ENCODE measurements at regions not wholly inside any gene's neighbourhood (a gene's known extent, or its start where the extent isn't known, plus 50 kb on each side); places are given as distances from the start of the nearest gene placed in this dataset.

- CTCF ChIA-PET (ENCODE audit: low intra/inter-chr PET ratio) = no interaction called here
- H2AFZ ChIP-seq (ENCODE audit: low read depth, low read length) = no peak overlapping the region
- no peak overlapping the region for H3K27ac ChIP-seq (ENCODE audit: extremely low read depth, low read depth, low read length)
- H3K9ac ChIP-seq (ENCODE audit: insufficient read depth in 1 of 2, low read depth in 2 of 2, low read length in 2 of 2) = no peak overlapping the region
- no peaks in the 10 kb centered on the region for H3K36me3 ChIP-seq (ENCODE audit: control insufficient read depth, insufficient read depth, low read length)
- FAIRE-seq (no peak), DNase-seq (ENCODE audit: extremely low read depth in 1 of 4, low spot score in 3 of 4) (no peak), ATAC-seq (no peak)
- H3K4me3 ChIP-seq = no peak overlapping the region
- POLR2A ChIA-PET = interaction anchor here (0.6 kb wide), 1 partner anchor 297 kb away, joined by 3 read pairs; no protein-coding TSS in a partner anchor
- no peak overlapping the region for H3K4me2 ChIP-seq (ENCODE audit: insufficient read depth, low read length)
- BruUV-seq (replicated peaks) = no TSS peak
- TF ChIP-seq SPI1 (IDR thresholded peaks at IDR 0.05; ENCODE audit: borderline replicate concordance, low read depth, low read length) = no peak
- TF ChIP-seq BACH1 (tag; IDR thresholded peaks at IDR 0.05) = no peak
- TF ChIP-seq, protein P1, sequence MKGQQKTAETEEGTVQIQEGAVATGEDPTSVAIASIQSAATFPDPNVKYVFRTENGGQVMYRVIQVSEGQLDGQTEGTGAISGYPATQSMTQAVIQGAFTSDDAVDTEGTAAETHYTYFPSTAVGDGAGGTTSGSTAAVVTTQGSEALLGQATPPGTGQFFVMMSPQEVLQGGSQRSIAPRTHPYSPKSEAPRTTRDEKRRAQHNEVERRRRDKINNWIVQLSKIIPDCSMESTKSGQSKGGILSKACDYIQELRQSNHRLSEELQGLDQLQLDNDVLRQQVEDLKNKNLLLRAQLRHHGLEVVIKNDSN (CRISPR knock-in tag; IDR thresholded peaks at IDR 0.05) = no peak
- H4K20me1 ChIP-seq (replicated peaks; ENCODE audit: control insufficient read depth, insufficient read depth, low read length) = no peaks in the 10 kb centered on the region
- H3K27me3 ChIP-seq (ENCODE audit: control insufficient read depth in 2 of 2, insufficient read depth in 2 of 2, low read length in 2 of 2) = no peaks in the 10 kb centered on the region
- H3K4me1 ChIP-seq (replicated peaks in 1 of 2; ENCODE audit: control insufficient read depth in 2 of 2, insufficient read depth in 2 of 2, low read length in 2 of 2) = no peaks in the 10 kb centered on the region
- no peaks in the 10 kb centered on the region for H3K79me2 ChIP-seq (ENCODE audit: control insufficient read depth, insufficient read depth, low read length)
- no peaks in the 10 kb centered on the region for H3K9me3 ChIP-seq (replicated peaks; ENCODE audit: control insufficient read depth, insufficient read depth, low read depth, low read length)
- intact Hi-C loops (cut with micrococcal nuclease) (no loop called here), in situ Hi-C loops (cut with MboI) (no loop called here)
- H3K9me1 ChIP-seq (ENCODE audit: control insufficient read depth, insufficient read depth, low read length) = no peaks in the 10 kb centered on the region
- WGBS (ENCODE audit: insufficient coverage, low coverage, missing lambda C conversion rate) = 0% methylated on average over 2 of the region's 2 CpGs
These were observed 132.7 kb upstream of the NT5C1B start for GRCh38 chr2:18722101-18722500.

DNA sequence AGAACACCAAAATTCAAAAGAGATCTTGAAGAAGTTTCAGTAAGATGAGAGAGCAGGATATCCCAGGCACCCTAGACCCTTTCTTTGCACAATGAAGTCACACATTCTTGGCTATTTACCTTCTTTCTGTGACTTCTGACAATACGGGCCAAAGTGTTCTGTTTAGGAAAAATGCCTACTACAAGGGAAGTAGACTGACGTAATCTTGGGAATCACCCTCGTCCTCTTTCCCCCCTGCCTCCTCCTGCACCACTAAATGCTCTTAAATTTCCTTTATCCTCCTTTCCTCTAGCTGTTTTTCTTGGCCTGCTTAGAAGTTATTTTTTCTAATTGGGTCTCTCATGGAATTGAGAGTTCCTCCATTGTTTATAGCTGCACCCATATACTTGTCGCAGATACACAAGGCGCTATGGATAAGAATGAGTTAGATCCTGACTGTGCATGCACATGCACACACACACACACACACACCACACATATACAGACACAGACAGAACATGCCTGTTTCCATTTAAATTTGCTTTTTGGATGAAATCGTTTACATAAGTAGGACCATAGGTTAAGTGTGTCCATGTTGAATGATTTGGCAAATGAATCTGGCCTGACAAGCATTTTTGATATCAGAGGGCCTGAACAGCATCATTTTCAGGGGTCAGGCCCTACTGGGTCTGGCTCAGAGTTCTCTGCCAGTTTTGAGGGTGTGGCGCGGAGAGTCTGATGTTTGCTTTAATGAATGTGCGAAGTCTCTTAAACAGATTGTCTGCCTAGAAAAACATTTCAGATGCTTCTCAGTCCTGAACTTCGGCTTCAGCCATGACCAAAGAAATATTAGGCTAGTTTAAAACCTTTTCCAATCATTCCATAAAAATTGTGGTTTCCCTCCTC, 131.9 kb upstream of the NT5C1B start:
- no peak overlapping the region for H3K9ac ChIP-seq (ENCODE audit: insufficient read depth in 1 of 2, low read depth in 2 of 2, low read length in 2 of 2)
- BruUV-seq (replicated peaks) = no TSS peak
- FAIRE-seq (no peak), DNase-seq (ENCODE audit: extremely low read depth in 1 of 4, low spot score in 3 of 4) (no peak), ATAC-seq (no peak)
- no peak overlapping the region for H3K4me3 ChIP-seq
- no peak overlapping the region for H2AFZ ChIP-seq (ENCODE audit: low read depth, low read length)
- H3K36me3 ChIP-seq (ENCODE audit: control insufficient read depth, insufficient read depth, low read length) = no peaks in the 10 kb centered on the region
- TF ChIP-seq RBM14 (IDR thresholded peaks at IDR 0.05; ENCODE audit: borderline replicate concordance, insufficient read depth, low read depth, low read length) (no peak), MYNN (IDR thresholded peaks at IDR 0.05) (no peak), MYNN (CRISPR knock-in tag; IDR thresholded peaks at IDR 0.05) (no peak), SLC30A9 (CRISPR knock-in tag; IDR thresholded peaks at IDR 0.05) (no peak), RB1 (IDR thresholded peaks at IDR 0.05; ENCODE audit: low read depth) (no peak), MNT (conservative IDR thresholded peaks at IDR 0.05) (no peak), SNRNP70 (optimal IDR thresholded peaks at IDR 0.05; ENCODE audit: low read depth, low read length) (no peak)
- TF ChIP-seq, protein P2, sequence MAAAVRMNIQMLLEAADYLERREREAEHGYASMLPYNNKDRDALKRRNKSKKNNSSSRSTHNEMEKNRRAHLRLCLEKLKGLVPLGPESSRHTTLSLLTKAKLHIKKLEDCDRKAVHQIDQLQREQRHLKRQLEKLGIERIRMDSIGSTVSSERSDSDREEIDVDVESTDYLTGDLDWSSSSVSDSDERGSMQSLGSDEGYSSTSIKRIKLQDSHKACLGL (CRISPR knock-in tag; IDR thresholded peaks at IDR 0.05; ENCODE audit: borderline replicate concordance, poor library complexity, severe bottlenecking) = no peak
- no peak overlapping the region for H3K4me2 ChIP-seq (ENCODE audit: insufficient read depth, low read length)
- H3K4me1 ChIP-seq (replicated peaks in 1 of 2; ENCODE audit: control insufficient read depth in 2 of 2, insufficient read depth in 2 of 2, low read length in 2 of 2) = no peaks in the 10 kb centered on the region
- H3K9me3 ChIP-seq (replicated peaks; ENCODE audit: control insufficient read depth, insufficient read depth, low read depth, low read length) = no peaks in the 10 kb centered on the region
- no peaks in the 10 kb centered on the region for H3K27me3 ChIP-seq (ENCODE audit: control insufficient read depth in 2 of 2, insufficient read depth in 2 of 2, low read length in 2 of 2)
- 5% methylated on average over 10 of the region's 10 CpGs for WGBS (ENCODE audit: insufficient coverage, low coverage, missing lambda C conversion rate)
- H3K27ac ChIP-seq (ENCODE audit: extremely low read depth, low read depth, low read length) = no peak overlapping the region
- no peaks in the 10 kb centered on the region for H3K79me2 ChIP-seq (ENCODE audit: control insufficient read depth, insufficient read depth, low read length)
- ChIA-PET CTCF (ENCODE audit: low intra/inter-chr PET ratio) (no interaction called here), POLR2A (no interaction called here)
- H3K9me1 ChIP-seq (ENCODE audit: control insufficient read depth, insufficient read depth, low read length) = no peaks in the 10 kb centered on the region
- H4K20me1 ChIP-seq (replicated peaks; ENCODE audit: control insufficient read depth, insufficient read depth, low read length) = no peaks in the 10 kb centered on the region
- in situ Hi-C loops (cut with MboI) = no loop called here
- intact Hi-C loops (cut with micrococcal nuclease) = no loop called here
